NOMO-1 treated with DMSO at 0.1 percent for 48 hours (cell line): ENCODE measurements at regions not wholly inside any gene's neighbourhood (a gene's known extent, or its start where the extent isn't known, plus 50 kb on each side); places are given as distances from the start of the nearest gene placed in this dataset.

Source experiments
- DNase-seq: peaks from one replicate; lab custom pipeline; 2025; ENCODE audit not compliant: unreplicated experiment; lab: John Stamatoyannopoulos, UW

DNA sequence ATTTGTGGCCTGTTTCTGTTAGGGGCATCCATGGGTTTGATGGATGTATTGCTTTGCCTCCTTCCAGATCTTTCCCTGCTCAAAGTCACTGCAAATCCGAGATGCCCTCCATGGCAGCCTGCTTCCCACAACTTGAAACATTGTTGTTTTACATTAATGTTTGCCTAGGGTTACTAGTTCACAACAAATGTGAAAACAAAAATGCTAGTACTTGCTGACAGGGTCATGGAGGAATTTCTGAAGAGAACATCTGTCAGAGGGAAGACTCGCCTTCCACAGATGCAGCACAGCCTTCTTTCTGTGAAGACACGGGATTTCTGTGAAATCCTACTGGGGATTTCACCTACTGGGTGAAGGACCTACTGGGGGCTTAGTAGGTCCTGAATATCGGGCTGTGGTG lies 260.0 kb upstream of the FN1 start:
- DNase-seq = no peak

DNA sequence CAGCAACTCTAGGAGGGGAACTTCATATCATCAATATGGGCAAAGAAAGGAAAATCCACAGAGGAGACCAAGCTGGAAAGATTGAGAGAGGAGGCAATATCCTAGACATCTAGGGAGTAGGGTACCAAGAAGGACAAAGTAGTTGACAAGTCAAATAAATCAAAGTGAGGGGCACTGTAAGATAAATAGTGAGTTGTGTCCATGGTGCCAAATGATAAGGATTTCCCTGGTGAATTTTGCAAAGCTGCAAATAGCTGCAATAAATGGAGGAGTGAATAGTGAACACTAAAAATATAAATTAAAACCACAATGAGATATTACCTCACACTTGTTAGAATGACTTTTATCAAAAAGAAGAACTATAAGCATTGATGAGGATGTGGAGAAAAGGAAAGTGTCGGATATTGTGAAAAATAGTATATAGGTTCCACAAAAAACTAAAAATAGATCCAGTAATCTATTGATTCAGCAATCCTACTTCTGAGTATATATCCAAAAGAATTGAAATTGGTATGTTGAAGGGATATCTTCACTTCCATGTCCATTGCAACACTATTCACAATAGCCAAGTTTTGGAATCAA lies 258.2 kb upstream of the FN1 start:
- DNase-seq = peak; percentile 54

DNA sequence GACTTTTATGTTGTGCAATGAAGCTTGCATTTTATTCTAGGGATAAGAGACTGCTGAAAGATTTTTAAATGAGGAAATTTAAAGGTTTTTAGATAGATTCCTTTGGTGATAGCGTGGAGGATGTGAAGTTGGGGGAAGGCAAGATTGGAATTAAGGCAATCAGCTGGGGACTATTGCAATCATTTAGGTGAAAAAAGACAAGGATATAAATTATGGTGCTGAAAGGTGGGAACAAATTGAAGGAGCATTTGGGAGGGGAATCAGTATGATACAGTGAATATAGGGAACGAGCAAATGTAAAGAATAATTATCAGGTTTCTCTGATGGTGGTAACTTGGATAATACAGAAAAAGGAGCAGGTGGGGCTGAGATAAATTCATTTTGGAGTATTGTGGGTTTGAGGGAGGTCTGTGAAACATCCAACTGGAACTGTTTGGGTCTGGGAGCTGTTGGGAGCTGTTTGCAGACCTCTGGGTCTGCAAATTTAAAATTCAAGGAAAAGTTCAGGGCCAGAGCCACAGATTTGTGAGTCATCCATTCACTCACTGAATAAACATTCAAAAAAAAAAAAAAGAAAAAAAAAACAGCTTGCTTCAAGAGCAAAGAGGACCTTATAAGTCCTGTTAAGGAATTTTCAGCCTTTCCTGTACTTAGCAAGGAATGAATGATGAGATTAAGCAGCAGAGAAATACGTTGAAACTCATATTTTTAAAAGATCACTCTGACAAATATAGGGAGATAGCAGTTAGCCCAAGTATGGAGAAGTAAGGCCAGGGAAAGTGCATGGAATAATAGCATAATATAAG lies 257.5 kb upstream of the FN1 start:
- no peak for DNase-seq

DNA sequence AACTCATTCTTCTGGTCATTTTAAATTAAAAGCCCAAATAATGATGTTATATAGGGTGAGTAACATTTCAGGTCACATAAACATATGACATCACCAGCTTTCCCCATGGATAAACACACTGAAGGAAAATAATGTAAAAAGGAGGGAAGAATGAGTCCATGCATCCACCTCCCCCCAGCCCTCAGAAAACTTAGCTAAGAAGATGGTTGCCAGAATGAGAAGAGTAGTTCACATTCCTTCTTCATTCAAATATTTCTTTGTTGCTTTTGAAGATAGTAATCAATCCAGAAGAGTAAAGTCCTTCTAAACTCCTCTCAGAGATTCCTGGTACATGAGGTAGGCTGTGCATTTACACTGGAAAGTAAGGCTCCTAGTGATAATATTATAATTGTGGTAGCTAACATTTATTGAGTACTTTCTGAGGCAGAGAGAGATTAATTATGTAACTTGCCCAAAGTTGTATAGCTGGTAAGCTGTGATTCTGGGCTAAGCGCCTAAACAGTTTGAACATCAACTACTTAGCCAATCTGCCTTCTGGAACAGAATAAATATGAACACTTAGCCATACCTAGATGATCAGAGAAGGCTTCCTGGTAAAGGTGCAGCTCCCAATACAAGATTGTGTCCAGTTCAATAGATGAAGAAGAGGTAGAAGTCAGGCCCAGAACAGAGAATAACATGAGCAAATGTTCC lies 256.7 kb upstream of the FN1 start:
- DNase-seq = no peak

DNA sequence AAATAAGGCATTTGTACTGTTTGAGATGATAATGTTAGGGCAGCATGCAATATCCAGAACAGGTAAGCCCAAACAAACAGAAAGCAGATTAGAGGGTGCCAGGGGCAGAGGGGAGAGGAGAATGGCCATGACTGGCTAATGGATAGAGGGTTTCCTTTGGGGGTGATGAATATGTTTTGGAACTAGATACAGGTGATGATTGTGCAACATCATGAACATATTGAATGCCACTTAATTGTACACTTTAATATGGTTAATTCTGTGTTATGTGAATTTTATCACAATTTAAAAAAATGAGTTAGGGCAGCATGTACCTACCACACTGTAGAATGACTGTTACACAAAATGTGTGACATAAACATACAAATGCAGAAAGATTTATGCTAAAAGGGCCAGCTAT lies 255.5 kb upstream of the FN1 start:
- no peak for DNase-seq

DNA sequence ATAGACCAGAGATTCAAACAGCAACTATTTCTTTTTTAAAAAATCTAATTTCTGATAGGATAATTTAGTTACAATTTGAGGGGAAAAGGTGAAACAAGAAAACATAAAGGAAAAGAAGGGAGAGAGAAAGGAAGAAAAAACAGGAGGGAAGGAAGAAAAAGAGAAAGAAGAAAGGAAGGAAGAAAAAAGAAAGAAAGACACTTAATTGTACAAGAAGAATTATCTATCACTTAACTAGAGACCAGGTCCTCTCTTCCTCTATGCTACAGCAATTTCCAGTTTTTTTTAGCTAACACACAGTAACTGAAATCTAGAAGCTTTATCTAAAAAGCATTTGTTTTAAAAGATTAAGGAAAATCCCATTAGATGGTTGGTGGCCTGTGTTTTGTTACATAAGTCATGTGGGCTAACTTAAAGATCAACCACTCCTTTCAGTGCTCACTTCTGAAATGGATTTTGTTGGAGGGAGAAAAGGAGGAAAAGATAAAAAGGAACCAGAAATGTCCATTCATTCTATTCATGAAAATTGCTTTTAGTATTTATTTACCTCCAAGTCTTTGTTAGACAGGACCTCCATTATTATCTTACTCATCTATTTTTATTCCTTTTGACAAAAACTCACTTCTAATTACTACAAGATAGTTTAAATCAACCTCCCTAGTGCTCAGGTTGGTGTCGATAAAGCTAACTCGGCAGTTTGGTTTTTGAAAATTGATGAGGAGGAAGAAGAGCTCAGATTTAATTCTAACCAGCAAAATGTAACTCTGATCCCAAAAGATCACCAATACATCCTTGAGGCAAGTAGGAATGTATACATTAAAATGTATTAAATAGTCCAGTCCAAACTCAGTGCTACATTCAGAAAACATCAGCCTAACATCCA lies 251.5 kb upstream of the FN1 start:
- no peak for DNase-seq

DNA sequence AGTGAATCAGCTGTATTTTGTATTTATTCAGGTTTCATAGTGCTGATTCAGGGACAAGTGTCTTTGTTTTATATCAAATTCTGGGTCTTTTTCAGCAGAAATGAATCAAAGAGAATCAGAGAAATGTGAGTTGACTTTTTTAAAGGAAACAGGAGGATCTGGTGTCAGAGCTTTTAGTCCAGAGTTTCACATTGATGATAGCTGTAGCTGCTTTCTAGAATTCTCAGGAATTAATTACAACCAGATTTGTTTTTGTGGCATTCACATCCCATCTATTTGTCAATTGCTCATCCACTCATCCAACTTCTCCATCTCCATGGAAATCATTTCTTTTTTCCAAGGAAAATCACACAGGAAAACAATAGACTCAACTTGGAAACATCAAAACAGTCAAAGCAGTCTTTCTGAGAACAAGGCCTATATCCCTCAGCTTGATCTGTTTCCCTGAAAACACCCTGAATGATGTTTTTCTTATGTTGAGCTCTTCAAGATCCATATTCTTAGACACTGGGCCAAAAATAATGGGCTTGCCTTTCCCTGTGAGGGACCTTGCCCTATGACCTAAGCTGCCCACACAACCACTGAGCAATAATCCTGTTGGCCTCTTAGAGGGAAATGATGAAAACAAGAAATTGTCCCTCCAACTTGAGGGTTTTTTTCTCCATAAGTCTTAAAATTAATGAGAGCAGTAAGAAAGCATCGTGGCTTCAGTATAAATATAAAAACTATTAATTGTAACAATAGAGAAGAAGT lies 249.5 kb upstream of the FN1 start:
- DNase-seq = no peak

DNA sequence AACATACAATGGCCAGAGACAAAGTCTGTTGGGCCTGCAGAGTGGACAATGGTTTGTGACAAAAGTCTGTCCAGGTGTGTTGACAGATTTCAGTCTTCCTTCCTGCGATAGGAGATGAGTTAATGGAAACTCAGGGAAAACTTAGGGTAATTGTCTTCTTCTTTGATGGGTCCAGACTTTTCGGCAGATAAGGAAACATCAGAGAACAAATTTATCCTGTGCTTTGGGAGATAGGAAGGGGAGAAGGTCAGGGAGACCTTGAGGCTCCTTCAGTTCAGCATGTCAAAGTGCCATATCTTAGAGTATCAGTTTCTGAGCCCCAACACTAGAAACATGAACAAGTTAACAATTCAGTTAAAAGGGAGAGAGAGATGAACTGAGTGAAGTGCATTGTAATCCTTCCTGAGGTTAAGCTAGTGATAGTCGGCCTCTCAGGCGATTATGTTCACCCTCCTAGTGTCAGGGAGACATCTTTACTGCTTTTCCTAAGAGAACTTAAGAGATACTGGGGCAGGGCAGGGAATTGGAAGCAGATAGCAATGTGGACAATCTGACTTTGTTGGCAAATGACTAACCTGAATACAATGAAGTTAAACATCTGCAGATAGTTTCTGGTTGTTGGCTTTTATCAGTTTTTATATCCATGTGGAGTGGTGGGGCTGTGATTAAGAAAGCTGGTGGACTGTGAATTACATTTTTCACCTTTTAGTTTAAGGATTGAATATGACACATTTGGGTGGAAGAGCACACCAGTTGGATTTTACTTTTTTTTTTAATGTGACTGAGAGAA lies 248.8 kb upstream of the FN1 start:
- no peak for DNase-seq

DNA sequence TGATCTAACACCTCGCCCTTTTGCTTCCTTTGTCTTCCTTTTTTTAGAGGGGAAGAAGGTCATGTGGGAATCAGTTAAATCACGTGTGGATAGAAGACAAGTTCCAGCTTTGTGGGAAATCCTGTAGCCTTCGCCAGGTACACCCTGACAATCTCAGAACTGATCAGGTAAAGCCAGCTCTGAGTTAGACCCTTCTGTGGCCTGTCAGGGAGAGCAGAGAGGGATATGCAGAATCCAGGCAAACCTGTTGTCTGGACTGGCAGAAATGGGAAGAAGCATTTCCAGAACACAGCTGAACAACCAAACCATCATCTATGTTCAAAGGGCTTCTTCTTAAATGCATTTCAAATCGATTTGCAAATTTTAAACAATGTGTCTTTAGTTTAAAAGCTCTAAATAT lies 247.4 kb upstream of the FN1 start:
- DNase-seq = no peak

DNA sequence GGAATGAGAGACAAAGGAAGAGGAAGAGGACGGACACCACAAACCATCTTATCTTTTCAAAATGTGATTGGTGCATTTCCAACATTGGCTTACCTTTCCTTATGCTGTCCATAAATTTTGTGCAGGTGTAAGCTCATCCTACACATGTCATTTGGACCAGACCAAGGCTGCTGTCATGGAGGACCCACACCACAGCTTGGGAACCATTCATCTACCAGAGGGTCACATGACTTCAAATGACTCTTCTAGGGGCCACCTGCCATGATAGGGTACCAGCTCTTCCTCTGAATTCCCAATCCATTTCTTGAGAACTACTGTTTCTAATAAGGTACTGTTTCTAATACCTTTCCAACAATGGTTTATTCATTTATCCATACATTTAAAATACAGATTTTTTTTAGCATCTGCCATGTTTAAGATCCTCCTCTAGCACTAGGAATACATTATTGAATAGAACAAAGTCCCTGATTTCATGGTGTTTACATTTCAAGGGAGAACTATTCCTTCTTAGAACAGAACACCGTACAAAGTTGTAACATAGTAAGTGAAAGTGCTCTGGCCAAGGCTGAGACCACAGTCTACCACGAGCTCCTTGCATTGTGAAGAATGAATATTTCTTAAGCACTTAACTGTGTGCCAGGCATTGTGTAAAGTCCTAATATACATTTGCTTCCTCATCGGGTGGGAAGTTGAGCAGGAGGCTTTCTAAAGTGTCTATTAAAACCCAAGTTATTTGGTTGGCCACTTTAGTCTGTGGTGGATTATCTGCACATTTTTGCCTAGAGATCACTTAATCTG lies 246.1 kb upstream of the FN1 start:
- DNase-seq = peak; percentile 38

DNA sequence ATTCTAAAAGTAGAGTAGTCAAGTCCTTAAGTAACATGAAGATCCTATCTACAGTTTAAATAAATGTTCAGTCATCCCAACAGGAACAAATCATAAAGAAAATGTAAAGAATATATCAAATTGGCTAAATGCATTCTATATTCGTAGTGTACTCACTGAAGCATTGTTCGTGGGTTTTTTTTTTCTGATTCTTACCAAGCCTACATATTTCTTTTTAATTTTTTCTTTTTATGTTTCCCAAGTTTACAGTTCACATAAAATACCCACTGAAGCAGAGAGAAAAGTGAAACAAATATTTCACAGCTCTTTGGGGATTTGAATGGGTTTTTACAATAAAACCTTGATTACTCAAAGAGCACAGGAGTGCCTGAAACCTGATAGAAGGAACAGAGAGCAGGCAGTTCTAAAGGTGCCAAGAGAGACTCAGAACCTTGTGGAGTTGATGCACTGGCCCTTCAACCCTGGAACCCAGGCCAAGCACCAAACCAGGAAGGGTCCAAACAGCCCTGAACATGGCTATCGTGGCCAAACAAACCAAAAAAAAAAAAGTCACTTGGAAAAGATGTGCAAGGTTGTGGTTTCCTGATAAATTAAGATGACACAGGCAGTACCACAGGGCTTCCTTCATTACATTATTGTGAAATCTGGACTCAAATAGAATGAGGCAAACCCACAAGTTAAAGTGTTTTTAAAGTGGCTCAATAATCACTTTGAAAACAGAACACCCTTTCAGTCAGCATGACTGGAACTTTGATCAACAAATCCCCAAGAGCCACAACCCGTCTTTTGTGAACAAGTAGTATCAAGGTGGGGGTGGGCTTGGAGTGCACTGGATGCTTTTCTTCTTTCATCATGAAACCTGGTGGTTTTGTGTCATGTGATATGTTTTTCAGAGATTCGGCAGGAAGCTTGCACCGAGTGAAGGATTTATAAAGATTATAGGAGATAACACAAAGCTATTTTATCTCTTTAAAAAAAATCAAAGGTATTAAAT lies 245.0 kb upstream of the FN1 start:
- peak; percentile 98 for DNase-seq

DNA sequence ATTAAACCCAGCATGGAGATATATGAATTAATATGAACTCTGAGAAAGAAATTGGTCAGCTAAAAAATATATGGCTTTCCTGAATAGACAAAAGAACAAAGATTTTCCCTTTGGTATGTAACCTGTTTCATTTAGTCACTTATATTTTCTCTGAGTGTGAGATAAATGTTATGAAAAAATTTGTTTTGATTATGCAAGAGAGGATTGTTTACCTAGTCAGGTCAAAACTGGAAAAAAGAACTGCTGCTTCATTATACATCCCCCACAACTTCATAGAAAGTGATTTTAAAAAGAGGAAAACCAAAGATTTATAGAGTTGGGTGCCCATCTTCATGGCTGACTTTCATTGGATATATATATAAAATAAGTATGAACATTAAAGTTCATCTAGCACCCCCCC lies 242.2 kb upstream of the FN1 start:
- DNase-seq = no peak

DNA sequence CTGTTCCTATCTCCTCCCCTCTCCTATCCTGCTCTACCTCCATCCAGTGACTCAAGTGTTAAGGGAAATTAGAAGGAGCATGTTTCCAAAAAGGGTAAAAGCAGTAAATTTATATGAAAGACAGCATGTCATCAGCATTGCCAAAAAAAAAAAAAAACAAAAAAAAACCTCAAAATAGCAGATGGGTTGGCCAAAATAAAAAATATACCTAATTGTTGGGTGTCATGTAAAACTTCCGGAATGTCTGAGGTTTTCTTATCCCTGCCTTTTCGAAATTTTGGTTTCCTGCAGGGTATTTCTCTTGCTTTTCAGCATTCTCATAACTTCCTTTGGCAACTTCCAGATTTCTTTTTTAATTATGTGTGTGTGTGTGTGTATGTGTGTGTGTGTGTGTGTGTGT lies 241.6 kb upstream of the FN1 start:
- peak; percentile 79 for DNase-seq

DNA sequence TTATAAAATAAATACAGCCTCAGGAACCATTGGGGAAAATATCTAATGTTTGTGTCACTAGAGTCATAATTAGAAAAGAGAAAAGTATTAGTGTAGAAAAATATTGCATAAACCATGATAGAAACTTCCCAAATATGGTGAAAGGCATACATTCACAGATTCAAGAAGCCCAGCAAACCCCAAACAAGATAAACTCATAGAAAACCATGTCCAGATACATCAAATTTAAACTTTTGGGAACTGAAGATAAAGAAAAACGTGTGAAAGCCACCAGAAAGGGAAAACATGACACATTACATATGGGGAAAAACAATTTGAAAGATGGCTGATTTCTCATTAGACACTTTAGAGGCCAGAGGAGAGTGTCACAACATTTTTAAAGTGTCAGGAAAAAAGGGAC lies 236.5 kb upstream of the FN1 start:
- no peak for DNase-seq

DNA sequence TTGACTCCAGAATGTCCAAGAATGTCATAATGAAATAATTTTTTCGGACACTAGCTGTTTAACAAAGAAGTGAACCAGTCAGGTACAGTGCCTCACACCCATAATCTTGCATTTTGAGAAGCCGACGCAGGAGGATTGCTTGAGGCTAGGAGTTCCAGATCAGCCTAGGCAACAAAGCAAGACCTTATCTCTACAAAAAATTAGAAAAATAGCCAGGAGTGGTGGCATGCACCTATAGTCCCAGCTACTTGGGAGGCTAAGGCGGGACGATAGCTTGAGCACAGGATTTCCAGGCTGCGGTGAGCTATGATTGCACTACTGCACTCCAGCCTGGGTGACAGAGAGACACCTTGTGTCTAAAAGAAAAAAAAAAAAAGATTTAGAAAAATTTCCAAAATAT lies 235.8 kb upstream of the FN1 start:
- no peak for DNase-seq

DNA sequence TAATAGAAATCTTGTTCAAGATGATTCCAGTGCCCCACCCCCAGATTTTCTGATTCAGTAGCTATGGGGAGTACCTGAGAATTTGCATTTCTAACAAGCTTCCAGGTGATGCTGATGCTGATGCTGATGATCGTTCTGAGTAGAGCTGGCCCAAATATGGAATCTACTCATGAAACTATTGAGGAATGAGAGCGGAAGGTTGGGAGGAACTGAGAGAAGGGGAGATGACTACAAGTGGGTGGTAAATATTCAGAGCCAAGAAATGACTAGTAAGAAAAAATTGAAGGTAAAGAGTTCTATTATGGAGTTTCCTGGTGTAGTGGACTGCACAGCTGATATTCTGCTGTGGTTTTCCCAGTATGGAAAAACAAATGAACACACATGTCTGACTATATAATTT lies 235.4 kb upstream of the FN1 start:
- no peak for DNase-seq

DNA sequence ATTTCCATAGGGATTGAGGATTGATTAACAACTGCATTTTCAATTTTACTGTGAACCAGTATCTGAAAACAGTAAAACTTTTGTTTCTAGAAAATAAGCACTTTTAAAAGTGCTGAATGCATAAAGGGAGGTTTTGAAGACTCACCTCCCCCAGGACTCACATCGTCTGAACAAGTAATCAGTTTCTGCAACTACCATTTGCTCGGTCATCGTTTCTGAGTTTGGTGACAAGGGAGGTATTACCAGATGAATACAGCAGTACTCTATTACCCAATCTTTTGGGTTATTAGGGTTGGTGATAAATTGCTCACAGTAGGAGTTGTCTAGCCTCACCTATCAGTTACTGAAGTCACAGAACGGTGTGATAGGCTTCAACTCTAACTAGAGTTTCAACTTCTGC lies 234.5 kb upstream of the FN1 start:
- DNase-seq = no peak

DNA sequence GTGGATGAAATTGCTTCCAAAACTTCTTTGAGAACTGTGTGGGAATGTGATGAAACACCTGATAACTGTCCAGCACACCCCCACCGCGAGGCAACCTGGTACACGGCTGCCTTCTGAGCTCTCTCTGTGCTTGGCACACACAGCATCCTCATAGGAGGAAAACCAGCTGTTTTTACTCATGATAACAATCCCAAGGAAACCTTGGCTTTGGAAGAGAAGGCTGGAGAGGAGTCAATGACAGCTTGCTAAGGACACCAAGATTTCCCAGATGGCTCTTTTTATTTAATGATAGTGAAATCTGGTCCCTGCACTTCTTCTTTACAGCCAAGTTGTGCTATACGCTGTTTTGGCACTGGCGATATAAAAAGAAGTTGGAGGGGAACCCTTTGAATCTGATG lies 232.5 kb upstream of the FN1 start:
- DNase-seq = no peak
